ENCODE measurements at regions not wholly inside any gene's neighbourhood (a gene's known extent, or its start where the extent isn't known, plus 50 kb on each side); places are given as distances from the start of the nearest gene placed in this dataset.

DNA sequence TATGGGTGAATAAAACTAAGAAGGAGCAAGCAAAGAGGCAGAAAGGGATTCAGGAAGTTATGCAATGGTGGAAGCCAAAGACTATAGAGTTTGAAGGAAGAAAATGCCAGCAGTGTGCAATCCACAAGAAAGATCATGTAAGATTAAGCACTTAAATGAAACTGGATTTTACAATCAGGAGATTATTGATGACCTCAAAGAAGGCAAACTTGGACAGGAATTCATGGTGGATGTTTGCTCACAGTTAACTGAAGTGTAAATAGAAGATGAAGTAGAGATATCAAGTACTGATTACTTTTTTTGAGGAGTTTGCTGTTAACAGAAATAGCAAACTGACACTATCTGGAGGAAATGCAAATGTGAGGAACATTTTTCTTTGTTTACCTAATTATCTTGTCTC lies 308.9 kb downstream of the RND3 start:
- Histone ChIP-seq H3K9me2 (replicated peaks; ENCODE audit: low read length) (no peaks in the 10 kb centered on the region), H3K9me3 (ENCODE audit: low read length) (no peaks in the 10 kb centered on the region), H3K27ac (ENCODE audit: low read length) (peak overlapping the region; percentile 34), H3K9ac (ENCODE audit: low read length) (no peak overlapping the region), H3K4me2 (ENCODE audit: low read length) (no peak overlapping the region), H3K27me3 (ENCODE audit: low read length) (no peaks in the 10 kb centered on the region), H3F3A (ENCODE audit: low read length, unreplicated experiment) (no peaks in the 10 kb centered on the region), H2AFZ (ENCODE audit: low read length) (no peak overlapping the region), H3K36me3 (ENCODE audit: low read depth, low read length) (no peaks in the 10 kb centered on the region), H4K20me1 (ENCODE audit: low read length) (no peaks in the 10 kb centered on the region), H3K4me3 (ENCODE audit: low read length) (no peak overlapping the region), H3K4me1 (ENCODE audit: insufficient read depth, low read length) (peaks cover 27% of the 10 kb centered on the region), H3K79me2 (ENCODE audit: low read length) (no peaks in the 10 kb centered on the region)
- ChIA-PET CTCF (no interaction called here), POLR2A (ENCODE audit: unreplicated experiment) (no interaction called here)
- no TSS peak for BruUV-seq (replicated peaks)
- intact Hi-C loops (cut with micrococcal nuclease): no loop called here
- TF ChIP-seq, protein P1, sequence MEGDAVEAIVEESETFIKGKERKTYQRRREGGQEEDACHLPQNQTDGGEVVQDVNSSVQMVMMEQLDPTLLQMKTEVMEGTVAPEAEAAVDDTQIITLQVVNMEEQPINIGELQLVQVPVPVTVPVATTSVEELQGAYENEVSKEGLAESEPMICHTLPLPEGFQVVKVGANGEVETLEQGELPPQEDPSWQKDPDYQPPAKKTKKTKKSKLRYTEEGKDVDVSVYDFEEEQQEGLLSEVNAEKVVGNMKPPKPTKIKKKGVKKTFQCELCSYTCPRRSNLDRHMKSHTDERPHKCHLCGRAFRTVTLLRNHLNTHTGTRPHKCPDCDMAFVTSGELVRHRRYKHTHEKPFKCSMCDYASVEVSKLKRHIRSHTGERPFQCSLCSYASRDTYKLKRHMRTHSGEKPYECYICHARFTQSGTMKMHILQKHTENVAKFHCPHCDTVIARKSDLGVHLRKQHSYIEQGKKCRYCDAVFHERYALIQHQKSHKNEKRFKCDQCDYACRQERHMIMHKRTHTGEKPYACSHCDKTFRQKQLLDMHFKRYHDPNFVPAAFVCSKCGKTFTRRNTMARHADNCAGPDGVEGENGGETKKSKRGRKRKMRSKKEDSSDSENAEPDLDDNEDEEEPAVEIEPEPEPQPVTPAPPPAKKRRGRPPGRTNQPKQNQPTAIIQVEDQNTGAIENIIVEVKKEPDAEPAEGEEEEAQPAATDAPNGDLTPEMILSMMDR (conservative IDR thresholded peaks at IDR 0.05; ENCODE audit: low read depth, low read length): no peak
- TF ChIP-seq EZH2phosphoT487 (IDR thresholded peaks at IDR 0.05; ENCODE audit: borderline replicate concordance, low read length) (no peak), EZH2 (IDR thresholded peaks at IDR 0.05; ENCODE audit: low read length, unreplicated experiment) (no peak)
- DNase-seq: peak; percentile 46
- no peak for ATAC-seq

DNA sequence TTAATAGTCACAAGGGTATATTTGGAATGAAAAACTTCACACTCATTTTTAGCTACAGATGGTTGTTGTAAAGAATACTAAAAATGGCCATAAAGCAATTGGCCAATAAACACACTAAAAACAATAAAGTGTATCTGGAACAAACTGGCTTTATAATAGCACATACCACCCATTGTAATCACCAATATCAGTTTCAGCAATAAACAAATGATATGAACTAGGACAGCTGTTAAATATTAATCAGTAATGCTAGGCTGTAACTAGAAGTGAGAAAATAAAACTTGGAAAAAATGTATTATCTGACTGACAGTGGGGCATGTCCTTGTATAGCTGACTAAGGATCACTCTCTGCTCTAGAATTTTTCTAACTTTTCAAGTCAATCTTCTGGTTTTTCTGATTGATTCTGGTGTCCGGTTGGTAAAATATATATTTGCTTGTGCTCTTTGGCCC lies 312.5 kb downstream of the RND3 start:
- TSS peak; percentile 30 for BruUV-seq (replicated peaks)
- POLR2A ChIA-PET (ENCODE audit: unreplicated experiment): no interaction called here
- ATAC-seq: peak; percentile 16

DNA sequence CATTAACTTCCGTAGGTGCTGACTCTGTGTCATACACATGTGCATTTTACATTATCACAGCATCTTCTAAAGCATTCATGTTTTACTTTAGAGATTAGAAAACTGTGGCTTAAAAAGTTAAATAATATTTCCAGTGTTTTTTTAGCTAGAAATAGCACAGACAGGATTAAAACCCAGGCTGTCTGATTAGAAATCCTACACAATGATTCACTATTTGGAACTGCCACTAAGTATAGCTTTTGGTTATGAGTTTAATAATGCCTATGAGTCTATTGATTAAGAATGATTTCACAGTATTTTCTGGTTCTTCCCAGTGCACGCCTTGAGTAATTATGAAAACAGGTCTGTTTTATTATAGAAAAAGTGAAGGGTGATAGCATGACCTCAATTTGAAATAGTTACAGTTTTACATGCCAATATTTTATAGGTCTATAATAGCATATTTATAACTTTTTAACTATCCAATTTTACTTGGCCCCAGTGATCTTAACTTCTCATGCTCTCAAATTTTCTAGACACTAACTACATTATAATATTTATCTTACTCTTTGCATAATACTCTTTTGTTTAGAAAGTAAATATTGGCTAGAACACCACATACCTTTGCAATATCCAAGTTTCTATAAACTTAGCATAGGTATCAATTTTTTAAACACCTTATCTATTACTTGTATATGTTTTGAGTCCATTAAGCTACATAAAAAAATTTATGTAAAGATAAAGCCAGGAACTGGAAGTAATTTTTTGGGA lies 313.2 kb downstream of the RND3 start:
- CTCF ChIA-PET: interaction anchor here (0.7 kb wide), 2 partner anchors 31 to 398 kb away, joined by 3 to 4 read pairs; no protein-coding TSS in a partner anchor
- H3K9me2 ChIP-seq (replicated peaks; ENCODE audit: low read length): no peaks in the 10 kb centered on the region
- no peak overlapping the region for H3K4me3 ChIP-seq (ENCODE audit: low read length)
- ATAC-seq (peak; percentile 82), DNase-seq (peak; percentile 51)
- H3F3A ChIP-seq (ENCODE audit: low read length, unreplicated experiment): no peaks in the 10 kb centered on the region
- H3K9me3 ChIP-seq (ENCODE audit: low read length): no peaks in the 10 kb centered on the region
- H3K9ac ChIP-seq (ENCODE audit: low read length): no peak overlapping the region; the same call in 1 of the 2 replicates
- H2AFZ ChIP-seq (ENCODE audit: low read length): no peak overlapping the region
- no peaks in the 10 kb centered on the region for H3K79me2 ChIP-seq (ENCODE audit: low read length)
- TF ChIP-seq, protein P1 (conservative IDR thresholded peaks at IDR 0.05; ENCODE audit: low read depth, low read length): no peak
- TF ChIP-seq EZH2phosphoT487 (IDR thresholded peaks at IDR 0.05; ENCODE audit: borderline replicate concordance, low read length) (no peak), EZH2 (IDR thresholded peaks at IDR 0.05; ENCODE audit: low read length, unreplicated experiment) (no peak)
- peak overlapping the region; percentile 25; the same call in 1 of the 2 replicates for H3K4me2 ChIP-seq (ENCODE audit: low read length)
- intact Hi-C loops (cut with micrococcal nuclease): loop anchor here (1.0 to 2.0 kb wide), 2 partner anchors 185 to 577 kb away; no protein-coding TSS in a partner anchor
- H3K27ac ChIP-seq (ENCODE audit: low read length): peak overlapping the region; percentile 66
- no TSS peak for BruUV-seq (replicated peaks)
- H3K27me3 ChIP-seq (ENCODE audit: low read length): no peaks in the 10 kb centered on the region
- no peaks in the 10 kb centered on the region for H3K36me3 ChIP-seq (ENCODE audit: low read depth, low read length)
- H3K4me1 ChIP-seq (ENCODE audit: insufficient read depth, low read length): peaks cover 33% of the 10 kb centered on the region
- POLR2A ChIA-PET (ENCODE audit: unreplicated experiment): no interaction called here
- no peaks in the 10 kb centered on the region for H4K20me1 ChIP-seq (ENCODE audit: low read length)

More for the DNA sequence above, 312.5 kb downstream of the RND3 start:
- intact Hi-C loops (cut with micrococcal nuclease): loop anchor here (1.0 to 2.0 kb wide), 2 partner anchors 186 to 578 kb away; no protein-coding TSS in a partner anchor
- no peak overlapping the region for H3K4me2 ChIP-seq (ENCODE audit: low read length)
- H4K20me1 ChIP-seq (ENCODE audit: low read length): no peaks in the 10 kb centered on the region
- peaks cover 27% of the 10 kb centered on the region for H3K4me1 ChIP-seq (ENCODE audit: insufficient read depth, low read length)
- H3K36me3 ChIP-seq (ENCODE audit: low read depth, low read length): no peaks in the 10 kb centered on the region
- H2AFZ ChIP-seq (ENCODE audit: low read length): no peak overlapping the region
- DNase-seq: no peak
- TF ChIP-seq EZH2 (IDR thresholded peaks at IDR 0.05; ENCODE audit: low read length, unreplicated experiment) (no peak), EZH2phosphoT487 (IDR thresholded peaks at IDR 0.05; ENCODE audit: borderline replicate concordance, low read length) (no peak)
- H3K27me3 ChIP-seq (ENCODE audit: low read length): no peaks in the 10 kb centered on the region
- no peaks in the 10 kb centered on the region for H3K9me3 ChIP-seq (ENCODE audit: low read length)
- peak overlapping the region; percentile 66 for H3K27ac ChIP-seq (ENCODE audit: low read length)
- no peak overlapping the region for H3K4me3 ChIP-seq (ENCODE audit: low read length)
- H3K79me2 ChIP-seq (ENCODE audit: low read length): no peaks in the 10 kb centered on the region
- no peaks in the 10 kb centered on the region for H3K9me2 ChIP-seq (replicated peaks; ENCODE audit: low read length)
- H3K9ac ChIP-seq (ENCODE audit: low read length): no peak overlapping the region
- H3F3A ChIP-seq (ENCODE audit: low read length, unreplicated experiment): no peaks in the 10 kb centered on the region
- CTCF ChIA-PET: interaction anchor here (0.6 to 0.7 kb wide), 2 partner anchors 32 to 444 kb away, joined by 3 read pairs; no protein-coding TSS in a partner anchor

All from PC-3 (cell line).